Femur (tissue), 1 donor: ENCODE measurements at regions not wholly inside any gene's neighbourhood (a gene's known extent, or its start where the extent isn't known, plus 50 kb on each side); places are given as distances from the start of the nearest gene placed in this dataset.

Source experiments
- DNase-seq: peaks from one replicate; pipeline ENCODE4 v3.0.0-alpha.2; 2017

DNA sequence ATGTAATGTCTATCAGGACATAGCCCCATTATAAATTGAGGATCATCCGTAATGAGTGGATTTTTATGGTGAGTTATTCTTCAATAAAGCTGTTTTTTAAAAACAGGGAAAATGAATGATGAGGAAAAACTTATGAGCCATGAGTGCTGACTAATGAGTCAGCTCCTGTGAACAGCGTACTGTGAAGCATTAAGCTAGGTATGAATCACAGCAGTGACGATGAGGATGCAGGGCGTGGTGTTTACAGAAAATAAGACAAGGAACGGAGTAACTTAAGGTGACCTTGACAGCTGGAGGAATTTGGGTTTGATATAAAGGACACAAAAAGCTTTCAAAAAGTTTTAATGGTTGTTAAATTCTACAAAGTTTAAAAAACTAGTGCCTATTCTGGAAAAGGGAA is 96.3 kb downstream of the FOXF2 start:
- no peak for DNase-seq

DNA sequence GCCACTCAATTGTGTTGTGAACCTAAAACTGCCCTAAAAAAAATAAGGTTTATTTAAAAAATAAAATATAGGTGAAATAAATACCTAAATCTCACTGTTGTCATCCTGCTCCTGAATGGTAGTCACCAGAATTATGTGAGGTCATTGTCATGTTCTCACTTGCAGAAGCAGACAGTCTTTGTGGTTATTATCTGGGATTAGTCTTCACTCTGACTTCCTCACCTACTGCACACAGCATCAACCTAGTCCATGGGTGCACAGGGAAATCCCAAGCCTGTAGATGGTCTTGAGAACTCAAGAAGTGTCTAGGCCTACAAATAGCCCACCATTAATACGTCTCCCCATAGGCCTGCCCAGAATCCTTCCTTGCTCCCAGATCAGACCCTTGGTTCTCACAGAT is 97.0 kb downstream of the FOXF2 start:
- DNase-seq, result no peak

DNA sequence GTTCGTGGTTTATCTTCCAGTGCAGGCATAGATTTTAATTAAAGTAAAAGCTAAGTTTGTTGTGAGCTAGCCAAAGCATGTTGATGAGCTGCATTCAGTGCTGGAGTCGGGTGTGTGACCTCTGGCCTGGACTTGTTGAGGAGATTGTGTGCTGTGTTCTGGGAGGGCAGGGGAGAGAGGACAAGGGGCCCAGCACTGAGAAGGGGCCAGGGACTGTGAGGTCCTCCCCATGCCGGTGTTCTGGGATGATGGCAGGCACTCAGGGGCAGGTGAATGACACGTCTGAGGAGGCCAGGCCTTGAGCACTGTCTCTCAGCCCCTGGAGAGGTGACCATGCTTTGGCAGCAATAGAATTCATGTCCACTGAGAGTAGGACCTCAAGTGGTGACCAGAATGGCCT is 97.9 kb downstream of the FOXF2 start:
- no peak for DNase-seq

DNA sequence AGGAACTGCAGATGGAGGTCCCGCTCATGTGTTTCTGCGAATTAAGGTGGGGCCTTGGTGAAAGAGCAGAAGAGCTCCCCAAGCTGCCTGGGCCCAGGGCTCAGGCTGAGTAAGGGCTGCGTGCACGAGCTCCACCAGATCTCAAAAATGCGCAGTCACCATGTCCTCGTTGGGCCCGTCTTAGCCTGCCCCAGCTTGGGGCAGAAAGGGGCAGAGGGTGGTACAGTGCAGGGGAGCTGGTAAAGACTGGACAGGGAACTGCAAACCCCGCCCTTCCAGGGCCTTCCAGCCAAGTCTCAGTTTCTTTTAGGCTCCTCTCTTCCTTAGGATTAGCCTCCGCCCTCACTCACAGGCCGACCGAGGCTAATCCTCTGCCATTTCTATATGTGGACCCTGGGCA is 101.6 kb downstream of the FOXF2 start:
- DNase-seq, result peak; percentile 10

DNA sequence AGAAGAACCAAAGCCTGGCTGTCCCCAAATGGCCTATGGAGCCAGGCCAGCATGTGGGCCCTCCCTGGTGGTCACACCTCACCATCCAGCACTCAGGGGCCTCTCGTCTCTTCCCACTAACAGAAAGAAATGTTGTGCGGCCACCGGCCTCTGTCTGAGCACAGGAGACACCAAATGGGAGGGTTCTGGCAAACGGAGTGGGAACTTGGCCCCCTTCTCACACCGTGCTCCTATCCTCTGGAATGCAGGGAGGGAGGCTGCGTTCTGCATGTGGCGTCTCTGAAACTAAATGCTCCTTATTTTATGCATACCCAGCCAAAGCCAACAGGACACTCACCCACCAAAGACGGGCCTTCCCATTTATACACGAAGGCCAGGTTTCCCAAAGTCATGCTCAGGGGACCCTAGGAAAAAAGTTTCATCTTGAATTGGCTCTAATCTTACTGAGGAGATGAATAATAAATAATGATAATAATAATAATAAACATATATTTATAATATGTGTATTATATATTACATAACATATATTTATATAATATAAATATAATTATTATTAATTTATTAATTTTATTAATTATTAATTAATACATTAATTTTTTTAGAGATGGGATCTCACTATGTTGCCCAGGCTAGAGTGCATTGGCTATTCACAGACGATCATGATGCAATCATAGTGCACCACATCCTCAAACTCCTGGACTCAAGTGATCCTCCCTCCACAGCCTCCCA is 102.4 kb downstream of the FOXF2 start:
- DNase-seq, result peak; percentile 71

DNA sequence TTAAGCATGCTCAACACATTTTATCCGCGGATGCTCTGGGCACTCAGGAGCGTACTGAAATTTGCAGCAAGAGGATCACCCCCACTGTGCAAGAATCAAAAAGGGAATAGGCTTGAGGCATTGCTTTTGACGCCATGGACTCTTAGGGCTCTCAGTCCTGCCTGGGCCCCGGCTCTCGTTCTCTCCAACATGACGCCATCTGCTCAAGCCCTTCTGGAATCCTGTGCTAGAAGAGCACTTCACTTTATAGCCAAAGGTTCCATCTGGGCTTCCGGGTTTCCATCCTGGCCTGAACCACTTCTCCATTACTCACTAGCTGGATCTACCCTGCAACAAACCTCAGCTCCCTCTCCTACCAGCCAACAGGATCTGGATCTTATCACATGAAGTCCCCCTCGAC is 105.3 kb downstream of the FOXF2 start:
- no peak for DNase-seq

DNA sequence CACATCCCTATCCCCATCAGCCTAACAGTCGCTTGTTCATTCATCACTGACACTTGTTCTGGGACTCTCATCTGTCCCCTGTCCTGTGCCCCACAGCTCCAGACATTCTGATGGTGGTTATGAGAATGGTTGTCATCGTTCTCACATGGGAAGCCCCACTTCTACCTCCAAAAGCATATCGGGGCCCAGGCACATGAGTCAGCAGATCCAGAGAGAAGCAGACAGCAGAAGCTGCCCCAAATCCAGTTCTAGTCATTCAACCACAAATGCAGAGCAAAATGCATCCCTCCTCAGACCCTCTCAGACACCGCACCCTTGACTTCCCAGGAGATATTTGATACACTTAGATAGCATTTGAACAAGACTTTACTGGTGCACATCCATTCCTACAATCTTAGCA is 106.0 kb downstream of the FOXF2 start:
- DNase-seq, result no peak

DNA sequence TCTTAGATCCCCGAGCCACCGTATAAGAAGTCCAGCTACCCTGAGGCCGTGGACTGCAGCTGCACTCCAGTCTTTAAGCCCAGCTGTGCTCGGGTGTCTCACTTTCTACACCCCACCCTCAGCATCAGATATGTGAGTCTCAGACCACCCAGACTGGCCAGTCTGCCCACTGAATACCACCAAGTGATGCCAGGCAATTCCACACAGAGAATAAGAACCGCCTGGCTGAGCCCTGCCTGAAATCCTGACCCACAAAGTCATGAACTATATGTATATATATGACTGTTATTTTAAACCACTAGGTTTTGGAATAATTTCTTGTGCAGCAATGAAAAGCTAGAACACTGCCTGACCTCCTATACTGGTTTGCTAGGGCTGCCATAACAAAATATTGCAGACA is 106.7 kb downstream of the FOXF2 start:
- no peak for DNase-seq

DNA sequence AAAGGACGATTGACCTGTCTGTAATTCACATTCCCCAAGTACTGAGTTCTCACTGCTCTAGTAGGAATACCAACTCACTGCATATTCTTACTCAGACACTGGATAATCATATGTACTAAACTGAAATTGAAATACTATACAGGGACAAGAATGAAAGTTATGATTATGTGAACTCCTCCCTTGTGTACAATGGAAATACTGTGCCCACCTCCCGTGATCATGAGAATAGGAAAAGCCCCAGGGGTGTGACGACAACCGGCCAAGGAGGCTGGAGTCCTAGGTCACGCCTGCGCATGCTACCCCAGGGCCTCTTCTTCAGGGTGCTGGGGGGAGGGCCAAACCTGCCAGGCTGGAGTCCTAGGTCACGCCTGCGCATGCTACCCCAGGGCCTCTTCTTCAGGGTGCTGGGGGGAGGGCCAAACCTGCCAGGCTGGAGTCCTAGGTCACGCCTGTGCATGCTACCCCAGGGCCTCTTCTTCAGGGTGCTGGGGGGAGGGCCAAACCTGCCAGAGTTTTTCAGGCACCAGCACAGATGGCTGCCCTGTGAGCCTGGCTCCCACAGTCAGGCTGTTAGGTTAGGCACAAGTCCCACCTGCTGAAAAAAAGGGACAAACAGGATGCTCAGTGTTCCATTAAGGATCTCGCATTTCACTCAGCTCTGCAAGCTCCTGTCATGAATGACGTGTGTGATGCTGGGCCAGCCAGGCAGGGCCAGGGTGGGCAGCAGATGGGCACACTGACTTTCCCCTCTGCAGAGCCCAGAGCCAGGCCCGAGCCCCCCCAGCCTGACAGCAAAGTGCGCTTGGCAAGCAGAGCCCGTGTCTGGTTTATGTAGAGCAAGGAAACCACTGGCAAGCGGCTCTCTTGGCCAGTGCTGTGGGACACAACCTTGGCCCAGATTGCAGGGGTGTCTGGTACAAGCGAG is 107.7 kb downstream of the FOXF2 start:
- DNase-seq, result peak; percentile 75

DNA sequence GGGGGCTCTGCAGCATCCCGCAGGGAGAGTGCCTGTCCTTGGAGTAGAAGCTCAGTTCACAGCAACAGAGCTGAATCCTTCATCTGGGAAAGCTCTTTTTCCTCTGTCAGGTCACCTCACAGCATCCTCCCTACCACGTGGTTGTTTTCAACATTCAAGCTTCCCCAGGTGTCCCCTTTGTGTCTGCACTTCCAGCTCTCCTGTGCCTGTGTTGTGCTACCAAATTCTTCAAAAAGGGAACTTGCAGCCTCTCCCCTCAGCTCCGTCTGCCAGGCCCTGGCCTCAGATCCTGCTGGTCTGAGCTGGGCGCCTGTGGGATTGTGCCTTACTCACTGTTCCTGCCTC is 108.4 kb downstream of the FOXF2 start:
- no peak for DNase-seq

DNA sequence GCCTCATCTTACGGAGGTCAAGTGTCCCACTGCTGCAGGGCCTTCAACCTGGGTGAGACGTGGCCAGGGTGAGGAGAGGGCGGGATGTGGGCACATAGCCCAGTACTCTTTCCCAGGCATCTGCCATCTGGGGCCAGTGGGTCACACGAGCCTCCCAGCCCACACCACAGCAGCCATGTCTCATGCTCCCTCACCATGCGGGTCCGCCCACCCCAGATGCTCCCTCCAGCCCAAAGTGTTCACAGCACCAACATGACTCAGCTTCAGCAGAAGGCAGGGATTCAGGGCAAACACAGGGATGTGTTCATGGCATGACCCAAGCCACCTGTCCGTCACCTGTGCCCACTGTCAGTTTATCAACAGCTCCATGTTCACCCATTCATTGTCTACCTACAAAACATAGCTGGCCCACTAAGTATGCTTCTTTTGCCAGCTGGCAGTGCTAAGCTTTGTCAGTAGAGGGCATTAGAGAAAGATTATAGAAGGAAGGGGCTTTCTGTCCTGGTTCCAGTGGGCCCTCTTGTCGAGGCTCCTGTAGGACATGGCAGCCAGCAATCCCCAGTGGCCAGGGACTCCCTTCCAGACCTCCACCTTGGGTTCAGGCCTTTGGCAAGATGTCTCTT is 109.2 kb downstream of the FOXF2 start:
- DNase-seq, result no peak

DNA sequence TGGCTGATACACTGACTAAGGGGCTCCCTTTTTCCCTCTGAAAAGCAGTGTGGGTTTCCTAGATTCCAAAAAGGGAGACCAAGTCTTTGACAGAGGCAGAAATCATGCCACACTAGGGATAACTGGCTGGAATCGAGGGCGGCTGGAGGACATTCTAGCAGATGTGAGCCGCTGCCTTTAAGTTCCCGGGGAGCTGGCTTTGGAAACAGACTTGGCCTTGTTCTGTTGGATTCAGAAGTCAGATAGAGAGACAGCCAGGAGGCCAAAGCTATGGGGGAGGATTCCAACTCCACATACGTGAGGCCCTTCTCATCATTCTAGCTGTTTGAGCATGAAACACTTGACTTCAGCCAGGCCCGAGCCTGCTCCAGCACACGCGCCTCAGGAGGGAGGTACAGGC is 109.9 kb upstream of the FOXC1 start:
- peak; percentile 84 for DNase-seq

DNA sequence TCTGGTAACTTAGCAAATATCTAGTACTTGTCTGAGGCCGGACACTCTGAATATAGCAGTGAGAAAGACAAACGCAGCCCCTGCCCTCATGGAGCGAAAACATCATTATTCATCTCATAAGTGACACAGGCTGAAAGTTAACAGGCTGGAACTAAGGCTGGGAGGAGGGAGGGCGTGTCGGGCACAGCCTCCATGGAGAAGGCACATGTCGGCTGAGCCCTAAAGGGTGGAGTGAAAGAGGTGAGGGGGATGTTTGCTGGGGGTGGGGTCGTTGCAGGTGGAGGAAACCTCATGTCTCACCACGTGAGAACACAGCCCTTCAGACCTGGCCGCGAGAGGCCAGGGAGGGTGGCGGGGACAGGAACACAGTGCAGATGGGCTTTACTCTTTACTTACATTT is 108.8 kb upstream of the FOXC1 start:
- DNase-seq, result no peak

DNA sequence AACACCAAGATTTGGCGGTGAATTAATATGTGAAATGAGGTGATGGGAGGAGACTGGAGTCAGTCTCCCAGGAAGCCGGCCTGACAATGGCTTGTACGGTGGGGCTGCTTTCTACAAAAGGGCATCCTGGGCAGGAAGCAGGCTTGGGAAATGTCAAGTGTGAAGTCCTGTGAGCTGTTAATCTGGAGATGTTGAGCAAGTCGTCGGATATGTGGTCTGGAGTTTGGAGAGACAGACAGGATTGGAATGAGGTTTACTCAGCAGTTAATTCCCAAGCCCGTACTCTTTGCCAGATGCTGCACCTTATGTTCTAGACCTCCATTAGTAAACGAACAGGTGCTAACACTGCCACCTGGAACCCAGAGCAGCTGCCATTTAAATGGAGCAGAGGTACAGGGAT is 107.7 kb upstream of the FOXC1 start:
- DNase-seq, result no peak

DNA sequence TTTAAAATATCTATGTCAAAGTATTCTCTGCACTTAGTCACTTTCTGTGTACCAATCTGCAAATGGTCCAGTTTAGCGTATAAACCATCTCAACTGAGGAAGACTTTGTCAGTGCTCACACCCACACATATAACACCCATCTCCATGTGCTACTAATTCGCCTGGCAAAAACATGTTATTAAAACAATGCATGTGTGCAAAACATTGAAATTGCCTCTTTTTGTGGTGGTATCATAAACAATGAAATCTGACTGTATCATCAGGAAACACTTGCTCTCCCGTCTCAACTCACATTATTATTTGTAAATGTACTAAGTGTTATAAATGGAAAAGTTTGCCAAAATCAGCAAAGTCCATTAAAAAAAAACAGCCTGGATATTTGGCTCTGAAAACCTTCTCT is 105.9 kb upstream of the FOXC1 start:
- DNase-seq, result no peak

DNA sequence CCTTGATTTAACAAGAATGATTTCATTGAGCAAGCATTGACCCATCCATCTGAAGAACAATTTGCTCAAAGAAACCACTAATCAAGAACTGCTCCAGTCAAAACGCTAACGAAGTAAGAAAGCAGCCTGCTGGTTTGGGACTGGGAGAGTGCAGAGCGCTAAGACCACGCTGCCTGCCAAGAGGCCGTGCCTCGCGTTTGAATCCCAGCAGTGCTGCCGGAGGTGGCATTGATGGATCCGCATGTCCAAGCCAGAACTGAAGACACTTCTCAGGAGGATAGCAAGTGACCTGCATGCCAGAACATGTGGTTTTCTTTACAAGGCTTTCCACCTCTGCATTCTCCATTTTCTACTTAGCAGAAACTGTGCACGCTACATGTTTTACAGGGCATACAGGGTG is 105.2 kb upstream of the FOXC1 start:
- no peak for DNase-seq

DNA sequence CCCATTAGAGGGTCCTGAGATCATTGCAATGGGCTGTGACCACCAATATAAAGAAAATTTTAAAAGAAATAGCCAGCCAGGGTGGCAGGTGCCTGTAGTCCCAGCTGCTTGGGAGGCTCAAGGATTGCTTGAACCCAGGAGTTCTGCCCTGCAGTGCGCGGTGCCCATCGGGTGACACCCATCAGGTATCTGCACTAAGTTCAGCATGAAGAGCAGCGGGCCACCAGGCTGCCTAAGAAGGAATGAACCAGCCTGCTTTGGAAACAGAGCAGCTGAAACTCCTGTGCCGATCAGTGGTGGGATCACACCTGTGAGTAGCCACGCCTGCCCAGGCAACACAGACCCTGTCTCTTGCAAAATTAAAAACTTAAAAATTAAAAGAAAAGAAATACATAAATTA is 102.5 kb upstream of the FOXC1 start:
- DNase-seq, result no peak

DNA sequence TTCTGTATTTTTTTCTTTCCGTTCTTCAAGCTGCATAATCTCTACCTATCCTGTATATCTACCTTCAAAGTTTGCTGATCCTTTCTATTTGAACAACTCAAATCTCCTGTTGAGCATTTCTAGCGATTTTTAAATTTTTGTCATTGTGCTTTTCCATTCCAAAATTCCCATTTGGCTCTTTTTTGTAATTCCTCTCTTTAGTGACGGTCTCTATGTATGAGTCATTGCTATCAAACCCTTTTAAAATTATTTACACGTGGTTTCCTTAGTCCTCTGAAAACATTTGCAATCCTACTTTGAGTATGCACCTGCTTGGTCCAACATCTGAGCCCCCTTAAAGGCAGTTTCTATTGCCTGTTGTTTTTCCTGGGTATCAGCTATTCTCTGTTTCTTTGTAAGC is 100.5 kb upstream of the FOXC1 start:
- no peak for DNase-seq

DNA sequence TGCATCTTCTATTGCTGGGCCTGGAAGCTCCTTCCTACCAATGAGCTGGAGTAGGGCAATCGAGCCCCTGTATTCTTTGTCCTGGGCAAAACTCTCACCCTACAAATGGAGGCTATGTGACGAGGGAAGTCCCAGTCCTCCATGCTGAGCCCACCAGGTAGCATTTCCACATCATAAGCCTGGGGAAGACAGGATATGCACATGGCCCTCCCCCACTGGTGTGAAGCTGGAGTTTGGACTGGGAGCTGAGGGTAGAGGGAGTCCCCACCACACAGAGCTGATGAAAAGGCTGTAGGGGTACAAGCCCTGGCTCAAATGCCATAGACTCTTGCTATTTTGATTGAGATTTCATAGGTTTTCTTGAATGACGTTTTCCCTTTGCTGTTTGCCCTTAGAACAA is 99.5 kb upstream of the FOXC1 start:
- DNase-seq, result no peak

DNA sequence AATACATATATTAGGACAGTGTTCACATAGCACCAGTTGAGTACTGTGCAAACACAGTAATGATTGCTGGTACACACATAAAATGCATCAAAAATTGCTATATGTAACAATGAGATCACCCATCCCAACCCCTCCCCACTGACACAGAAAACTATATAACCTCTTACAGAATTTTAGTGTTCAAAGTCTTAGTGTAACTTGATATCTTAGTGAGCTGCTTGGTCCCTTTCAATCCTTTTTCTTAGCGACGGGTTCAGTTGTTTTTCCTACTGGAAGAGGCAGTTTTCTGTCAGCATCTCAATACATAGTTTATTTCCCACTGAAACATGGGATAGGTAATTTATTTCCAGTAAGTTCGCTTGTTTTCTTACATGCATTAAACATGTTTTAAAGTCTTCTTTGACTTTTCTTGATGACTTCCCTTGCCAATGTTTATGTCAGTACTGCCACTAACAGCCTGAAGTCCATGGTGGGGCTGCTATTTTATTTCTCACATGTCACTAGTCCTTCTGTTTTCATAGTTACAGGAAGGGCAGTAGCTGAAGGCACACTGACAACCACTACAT is 96.4 kb upstream of the FOXC1 start:
- DNase-seq, result no peak

DNA sequence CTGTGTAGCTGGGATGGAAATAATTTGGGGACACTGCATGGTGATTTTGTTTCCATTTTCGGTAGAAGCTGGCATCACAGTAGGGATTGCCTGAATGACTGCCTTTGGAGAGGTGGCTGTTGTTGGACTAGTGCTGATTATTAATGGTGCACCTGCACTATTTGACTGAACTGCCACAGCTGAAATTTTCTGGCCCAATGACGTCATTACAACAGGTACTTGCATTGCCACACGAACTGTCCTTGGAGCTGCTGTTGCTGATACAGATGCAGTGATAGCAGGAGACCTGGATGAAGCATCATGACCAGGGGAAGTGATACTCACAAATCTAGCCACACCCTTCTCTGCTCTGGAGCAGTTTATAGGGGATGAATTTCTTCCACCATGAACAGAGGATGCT is 95.6 kb upstream of the FOXC1 start:
- DNase-seq, result no peak

DNA sequence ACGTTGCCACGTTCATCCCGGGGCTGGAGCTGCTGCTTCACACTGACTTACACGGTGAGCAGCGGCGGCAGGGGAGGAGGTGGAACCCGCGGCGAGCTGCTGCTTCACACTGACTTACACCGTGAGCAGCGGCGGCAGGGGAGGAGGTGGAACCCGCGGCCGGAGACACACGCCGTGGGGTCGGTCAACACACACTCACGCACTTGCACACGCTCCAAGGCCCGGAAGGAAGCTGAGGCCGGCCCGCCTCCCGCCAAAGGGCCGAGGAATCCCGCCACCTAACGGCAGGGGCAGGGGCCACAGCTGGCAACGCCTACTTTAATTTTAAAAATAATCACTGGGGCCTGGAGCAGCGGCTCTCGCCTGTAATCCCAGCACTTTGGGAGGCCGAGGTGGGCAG is 94.4 kb upstream of the FOXC1 start:
- DNase-seq, result no peak

DNA sequence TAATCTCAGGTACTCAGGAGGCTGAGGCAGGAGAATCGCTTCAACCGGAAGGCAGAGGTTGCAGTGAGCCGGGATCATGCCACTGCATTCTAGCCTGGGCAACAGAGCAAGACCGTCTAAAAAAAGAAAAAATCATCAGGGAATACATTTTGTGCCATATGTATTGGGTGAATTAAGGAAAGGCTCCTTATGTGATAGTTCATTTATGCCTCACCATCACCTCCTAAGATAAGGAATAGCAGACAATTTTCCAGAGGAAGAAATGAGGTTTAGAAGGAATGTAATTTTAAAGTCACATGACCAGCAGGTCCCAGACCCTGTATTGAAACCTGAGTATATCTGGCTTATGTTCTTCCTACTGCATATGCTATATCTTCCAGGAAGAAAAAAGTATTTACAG is 93.9 kb upstream of the FOXC1 start:
- DNase-seq, result no peak
